IMR-90 (cell line): ENCODE measurements at regions not wholly inside any gene's neighbourhood (a gene's known extent, or its start where the extent isn't known, plus 50 kb on each side); places are given as distances from the start of the nearest gene placed in this dataset.

Experiments
- ATAC-seq: fragments of 200-7000 bp; cut with Tn5 transposase; 2 replicates; pipeline ENCODE4 v1.9.1; 2020; ENCODE audit warnings: low read depth, mild to moderate bottlenecking, moderate library complexity
- BruUV-seq: library from RNA; stranded (reverse); fragments of 400-500 nt; replicated peaks from 2 replicates; lab custom pipeline; 2021; lab: Mats Ljungman, UMichigan
- CTCF ChIA-PET: fragments of 300-600 bp; formaldehyde crosslinking; extraction: SDS; loops from one replicate; lab custom pipeline; 2021; ENCODE audit warnings: antibody characterized with exemption; lab: Yijun Ruan, JAX
- POLR2A ChIA-PET: fragments of 300-600 bp; sonication (Branson Sonifier 250); formaldehyde crosslinking; loops from one replicate; lab custom pipeline; 2022; ENCODE audit warnings: antibody characterized with exemption; ENCODE audit not compliant: unreplicated experiment; lab: Charles Lee
- DNase-seq: peaks from one replicate; pipeline ENCODE4 v3.0.0; 2013
- H2AFZ ChIP-seq: replicated peaks from 2 replicates; pipeline ENCODE3; 2013; ENCODE audit warnings: low read length, mild to moderate bottlenecking; ENCODE audit not compliant: poor library complexity
- H2AK5ac ChIP-seq: 2 replicates; pipeline ENCODE4 v1.6.1; 2013; ENCODE audit warnings: low read depth, low read length, inconsistent platforms
- H2AK9ac ChIP-seq: replicated peaks from 2 replicates; pipeline ENCODE3; 2013; ENCODE audit warnings: mild to moderate bottlenecking, low read depth, low read length, moderate library complexity; ENCODE audit not compliant: poor library complexity
- H2BK120ac ChIP-seq: 2 replicates; pipeline ENCODE4 v1.6.1; 2013; ENCODE audit warnings: low read depth, low read length, inconsistent platforms
- H2BK15ac ChIP-seq: 3 replicates; pipeline ENCODE4 v1.6.1; 2013; ENCODE audit warnings: low read depth, low read length, inconsistent platforms
- H2BK20ac ChIP-seq: 2 replicates; pipeline ENCODE4 v1.6.1; 2013; ENCODE audit warnings: low read depth, mild to moderate bottlenecking, inconsistent platforms, low read length, moderate library complexity
- H2BK5ac ChIP-seq: 2 replicates; pipeline ENCODE4 v1.6.1; 2013; ENCODE audit warnings: mild to moderate bottlenecking, low read depth, low read length, inconsistent platforms; ENCODE audit not compliant: poor library complexity, severe bottlenecking
- H3K14ac ChIP-seq: replicated peaks from 2 replicates; pipeline ENCODE4 v1.6.1; 2013; ENCODE audit warnings: low read depth, low read length, inconsistent platforms
- H3K18ac ChIP-seq: 2 replicates; pipeline ENCODE4 v1.6.1; 2013; ENCODE audit warnings: low read depth, low read length, control low read depth
- H3K23ac ChIP-seq: 2 replicates; pipeline ENCODE4 v1.6.1; 2013; ENCODE audit warnings: low read depth, low read length, inconsistent platforms
- H3K27ac ChIP-seq: 2 replicates; pipeline ENCODE4 v1.5.1; 2013; ENCODE audit warnings: mild to moderate bottlenecking, control low read depth, low read length; ENCODE audit not compliant: insufficient read depth
- H3K27me3 ChIP-seq: 2 replicates; pipeline ENCODE4 v1.6.1; 2013; ENCODE audit warnings: low read length; ENCODE audit not compliant: control insufficient read depth, insufficient read depth
- H3K36me3 ChIP-seq: 2 replicates; pipeline ENCODE4 v1.6.1; 2013; ENCODE audit warnings: low read length, mixed read lengths; ENCODE audit not compliant: control insufficient read depth, insufficient read depth
- H3K4ac ChIP-seq: 2 replicates; pipeline ENCODE4 v1.6.1; 2013; ENCODE audit warnings: low read depth, low read length, inconsistent platforms
- H3K4me1 ChIP-seq: 2 replicates; pipeline ENCODE4 v1.6.1; 2013; ENCODE audit warnings: low read length, mixed read lengths; ENCODE audit not compliant: control insufficient read depth, insufficient read depth
- H3K4me2 ChIP-seq: 2 replicates; pipeline ENCODE4 v1.6.1; 2013; ENCODE audit warnings: low read depth, mild to moderate bottlenecking, control low read depth, low read length, moderate library complexity
- H3K4me3 ChIP-seq: 2 replicates; pipeline ENCODE4 v1.5.1; 2013; ENCODE audit warnings: low read depth, mild to moderate bottlenecking, control low read depth, low read length, moderate library complexity; ENCODE audit not compliant: insufficient read depth
- H3K56ac ChIP-seq: 2 replicates; pipeline ENCODE4 v1.6.1; 2013; ENCODE audit warnings: low read length, inconsistent platforms; ENCODE audit not compliant: insufficient read depth; ENCODE audit errors: extremely low read depth
- H3K79me1 ChIP-seq, 2 experiments: 2 replicates each; pipeline ENCODE4 v1.6.1; 2013; ENCODE audit warnings: low read length in 2 of 2, inconsistent platforms in 1 of 2, low read depth in 1 of 2
- H3K9ac ChIP-seq: 2 replicates; pipeline ENCODE4 v1.6.1; 2013; ENCODE audit warnings: low read depth, low read length, control low read depth
- H3K9me1 ChIP-seq: 2 replicates; pipeline ENCODE4 v1.6.1; 2013; ENCODE audit warnings: low read length, inconsistent platforms; ENCODE audit not compliant: insufficient read depth
- H3K9me3 ChIP-seq: 2 replicates; pipeline ENCODE4 v1.6.1; 2013; ENCODE audit warnings: low read length; ENCODE audit not compliant: control insufficient read depth, insufficient read depth
- H4K20me1 ChIP-seq: 2 replicates; pipeline ENCODE4 v1.6.1; 2013; ENCODE audit warnings: low read length, inconsistent platforms; ENCODE audit not compliant: insufficient read depth
- H4K5ac ChIP-seq: 2 replicates; pipeline ENCODE4 v1.6.1; 2013; ENCODE audit warnings: mild to moderate bottlenecking, low read depth, low read length, control low read depth
- H4K8ac ChIP-seq, 2 experiments: 2 replicates each; pipeline ENCODE4 v1.6.1; 2013; ENCODE audit warnings: low read depth in 2 of 2, low read length in 2 of 2, control low read depth in 1 of 2, inconsistent platforms in 1 of 2
- H4K91ac ChIP-seq: 2 replicates; pipeline ENCODE4 v1.6.1; 2013; ENCODE audit warnings: low read depth, low read length, inconsistent platforms; ENCODE audit not compliant: insufficient read depth
- BHLHE40 ChIP-seq: fragments of 150-350 bp; IDR thresholded peaks from 2 replicates; pipeline ENCODE4 v1.6.1; 2016; ENCODE audit warnings: mild to moderate bottlenecking, low read depth, low read length
- CEBPB ChIP-seq: IDR thresholded peaks from 2 replicates; pipeline ENCODE4 v1.6.1; 2012; ENCODE audit warnings: low read depth, low read length, improper control_type of control experiment
- CHD1 ChIP-seq: IDR thresholded peaks from 2 replicates; pipeline ENCODE4 v1.6.1; 2012; ENCODE audit warnings: low read depth, low read length, improper control_type of control experiment
- MAFK ChIP-seq: IDR thresholded peaks from 2 replicates; pipeline ENCODE4 v1.6.1; 2012; ENCODE audit warnings: low read depth, low read length, improper control_type of control experiment
- MAZ ChIP-seq: IDR thresholded peaks from 2 replicates; pipeline ENCODE4 v1.6.1; 2012; ENCODE audit warnings: low read depth, mild to moderate bottlenecking, low read length, improper control_type of control experiment, moderate library complexity, borderline replicate concordance
- POLR2A ChIP-seq: IDR thresholded peaks from 2 replicates; pipeline ENCODE4 v1.6.1; 2012; ENCODE audit warnings: mild to moderate bottlenecking, low read depth, low read length
- RAD21 ChIP-seq: IDR thresholded peaks from 2 replicates; pipeline ENCODE4 v1.6.1; 2012; ENCODE audit warnings: low read length, improper control_type of control experiment
- WGBS, 2 experiments: methylation state at CpG; one replicate each; pipeline versions ENCODE4 v1.1.5 to v1.1.7; 2013; ENCODE audit warnings: missing lambda C conversion rate in 2 of 2; ENCODE audit not compliant: insufficient read length in 1 of 2; ENCODE audit errors: extremely low coverage in 2 of 2; 5-methylcytosine and 5-hydroxymethylcytosine counted together
- dilution Hi-C: fragments of 300-500 bp; cut with HindIII; formaldehyde crosslinking; loops from one replicate; pipeline ENCODE4 v1.14.3; 2018; ENCODE audit warnings: low sequenced_read_pairs; ENCODE audit not compliant: unreplicated experiment
- in situ Hi-C: fragments of 300-500 bp; cut with MboI; formaldehyde crosslinking; loops from 3 replicates; pipeline ENCODE4 v1.14.3; 2019; ENCODE audit warnings: low sequenced_read_pairs, inconsistent platforms, mixed read lengths
- intact Hi-C: fragments of 100-400 bp; cut with micrococcal nuclease; formaldehyde crosslinking; loops from 2 replicates; pipeline ENCODE4 v1.10.0; 2022
- TF ChIP-seq, protein P1 (sequence below): conservative IDR thresholded peaks from 2 replicates; pipeline ENCODE4 v1.5.1; 2012; ENCODE audit warnings: mild to moderate bottlenecking, low read depth, low read length, improper control_type of control experiment
- TF ChIP-seq, protein P2 (sequence below): fragments of 150-350 bp; IDR thresholded peaks from 2 replicates; pipeline ENCODE4 v1.6.1; 2016; ENCODE audit warnings: low read depth, mild to moderate bottlenecking, low read length, moderate library complexity, borderline replicate concordance

GRCh38 chr13:40313269-40314200 lies 352.9 kb downstream of the FOXO1 start:
- intact Hi-C loops (no loop called here), in situ Hi-C loops (no loop called here), dilution Hi-C loops (no loop called here)
- Histone ChIP-seq H3K14ac (no peak overlapping the region), H3K4ac (no peak overlapping the region), H3K9me1 (no peaks in the 10 kb centered on the region), H3K36me3 (no peaks in the 10 kb centered on the region), H3K27me3 (no peaks in the 10 kb centered on the region), H4K8ac (no peak overlapping the region), H3K79me1 (no peaks in the 10 kb centered on the region), H4K5ac (no peak overlapping the region), H3K9me3 (0 out of 2 replicates have a peak, but pooled peaks cover 2% of the 10 kb centered on the region), H2BK15ac (no peak overlapping the region), H4K91ac (no peak overlapping the region), H2AK9ac (no peak overlapping the region), H2BK5ac (no peak overlapping the region), H3K23ac (no peak overlapping the region), H3K56ac (no peak overlapping the region), H3K9ac (no peak overlapping the region), H4K20me1 (no peaks in the 10 kb centered on the region), H3K4me2 (no peak overlapping the region), H3K4me1 (no peaks in the 10 kb centered on the region), H3K18ac (no peak overlapping the region), H3K4me3 (no peak overlapping the region), H3K27ac (no peak overlapping the region), H2BK120ac (no peak overlapping the region), H2AK5ac (no peak overlapping the region), H2AFZ (no peak overlapping the region), H2BK20ac (no peak overlapping the region)
- POLR2A ChIA-PET = no interaction called here
- no peak for ATAC-seq
- DNase-seq = no peak
- 33% methylated on average over 1 of the region's 12 CpGs; no CpG with 5 or more reads in 1 of the 2 experiments for WGBS, 2 experiments
- no TSS peak for BruUV-seq
- CTCF ChIA-PET = interaction anchor here (0.6 kb wide), 1 partner anchor 26 kb away, joined by 4 read pairs; no protein-coding TSS in a partner anchor
- no peak for TF ChIP-seq BHLHE40
- no peak for TF ChIP-seq CEBPB
- TF ChIP-seq, protein P1, sequence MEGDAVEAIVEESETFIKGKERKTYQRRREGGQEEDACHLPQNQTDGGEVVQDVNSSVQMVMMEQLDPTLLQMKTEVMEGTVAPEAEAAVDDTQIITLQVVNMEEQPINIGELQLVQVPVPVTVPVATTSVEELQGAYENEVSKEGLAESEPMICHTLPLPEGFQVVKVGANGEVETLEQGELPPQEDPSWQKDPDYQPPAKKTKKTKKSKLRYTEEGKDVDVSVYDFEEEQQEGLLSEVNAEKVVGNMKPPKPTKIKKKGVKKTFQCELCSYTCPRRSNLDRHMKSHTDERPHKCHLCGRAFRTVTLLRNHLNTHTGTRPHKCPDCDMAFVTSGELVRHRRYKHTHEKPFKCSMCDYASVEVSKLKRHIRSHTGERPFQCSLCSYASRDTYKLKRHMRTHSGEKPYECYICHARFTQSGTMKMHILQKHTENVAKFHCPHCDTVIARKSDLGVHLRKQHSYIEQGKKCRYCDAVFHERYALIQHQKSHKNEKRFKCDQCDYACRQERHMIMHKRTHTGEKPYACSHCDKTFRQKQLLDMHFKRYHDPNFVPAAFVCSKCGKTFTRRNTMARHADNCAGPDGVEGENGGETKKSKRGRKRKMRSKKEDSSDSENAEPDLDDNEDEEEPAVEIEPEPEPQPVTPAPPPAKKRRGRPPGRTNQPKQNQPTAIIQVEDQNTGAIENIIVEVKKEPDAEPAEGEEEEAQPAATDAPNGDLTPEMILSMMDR = no peak
- no peak for TF ChIP-seq RAD21
- no peak for TF ChIP-seq CHD1
- TF ChIP-seq MAFK = no peak
- TF ChIP-seq, protein P2, sequence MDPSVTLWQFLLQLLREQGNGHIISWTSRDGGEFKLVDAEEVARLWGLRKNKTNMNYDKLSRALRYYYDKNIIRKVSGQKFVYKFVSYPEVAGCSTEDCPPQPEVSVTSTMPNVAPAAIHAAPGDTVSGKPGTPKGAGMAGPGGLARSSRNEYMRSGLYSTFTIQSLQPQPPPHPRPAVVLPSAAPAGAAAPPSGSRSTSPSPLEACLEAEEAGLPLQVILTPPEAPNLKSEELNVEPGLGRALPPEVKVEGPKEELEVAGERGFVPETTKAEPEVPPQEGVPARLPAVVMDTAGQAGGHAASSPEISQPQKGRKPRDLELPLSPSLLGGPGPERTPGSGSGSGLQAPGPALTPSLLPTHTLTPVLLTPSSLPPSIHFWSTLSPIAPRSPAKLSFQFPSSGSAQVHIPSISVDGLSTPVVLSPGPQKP = no peak
- no peak for TF ChIP-seq MAZ
- TF ChIP-seq POLR2A = no peak
